H1 (cell line): ENCODE measurements at regions not wholly inside any gene's neighbourhood (a gene's known extent, or its start where the extent isn't known, plus 50 kb on each side); places are given as distances from the start of the nearest gene placed in this dataset.

Source experiments
- NRF1 ChIP-seq: IDR thresholded peaks from 2 replicates; pipeline ENCODE4 v1.6.1; 2011; ENCODE audit warnings: mild to moderate bottlenecking, low read depth, low read length, improper control_type of control experiment
- PHF8 ChIP-seq: fragments of 200-600 bp; sonication (generic); conservative IDR thresholded peaks from 2 replicates; pipeline ENCODE4 v1.7.1; 2012; ENCODE audit warnings: low read depth, mild to moderate bottlenecking, inconsistent platforms, low read length, moderate library complexity
- YY1 ChIP-seq: IDR thresholded peaks from 2 replicates; pipeline ENCODE4 v1.6.1; 2011; ENCODE audit warnings: low read depth, mild to moderate bottlenecking, low read length
- TF ChIP-seq, protein P1 (sequence below), 3 experiments: IDR thresholded peaks; 1 replicate in 2 of 3; 2 replicates in 1 of 3; pipeline versions ENCODE4 v1.5.1 to v1.6.1; 2011; ENCODE audit warnings: low read length in 3 of 3, mild to moderate bottlenecking in 3 of 3, inconsistent platforms in 2 of 3, low read depth in 1 of 3, moderate library complexity in 1 of 3; ENCODE audit not compliant: insufficient read depth in 1 of 3; ENCODE audit errors: control extremely low read depth in 1 of 3
- TF ChIP-seq, protein P2 (sequence below): fragments of 300-600 bp; sonication (generic); IDR thresholded peaks from 2 replicates; pipeline ENCODE4 v1.7.1; 2012; ENCODE audit warnings: low read length, moderate library complexity, mild to moderate bottlenecking, inconsistent platforms; ENCODE audit not compliant: insufficient replicate concordance

DNA sequence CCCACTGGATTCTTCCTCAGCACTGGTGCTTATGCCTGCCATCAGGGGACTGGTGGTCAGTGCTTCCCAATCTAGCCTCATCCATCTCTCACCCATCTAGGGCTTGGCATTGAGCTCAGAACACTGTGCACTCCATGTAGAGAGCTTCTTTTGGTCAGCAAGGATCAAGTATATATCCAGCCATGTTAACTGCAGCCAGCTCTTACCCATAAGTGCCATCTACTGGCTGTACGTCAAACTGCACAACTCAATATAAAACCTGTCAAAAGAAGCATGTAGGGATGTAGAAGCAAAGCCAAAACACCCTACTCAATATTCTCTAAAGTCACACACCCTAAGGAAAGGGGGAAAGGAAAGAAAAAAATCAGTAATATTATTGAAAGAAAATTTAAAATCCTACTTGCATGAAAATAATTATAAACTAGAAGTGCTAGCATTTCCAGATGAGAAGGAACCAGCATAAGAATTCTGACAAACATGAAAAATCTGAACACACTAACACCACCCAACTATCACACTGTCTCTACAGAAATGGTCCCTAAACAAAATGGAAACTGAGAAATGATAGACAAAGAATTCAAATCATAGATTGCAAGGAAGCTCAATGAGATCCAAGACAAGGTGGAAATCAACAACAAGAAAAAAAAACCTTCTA is 531.1 kb upstream of the STEAP1 start (continued):
- TF ChIP-seq, protein P1, sequence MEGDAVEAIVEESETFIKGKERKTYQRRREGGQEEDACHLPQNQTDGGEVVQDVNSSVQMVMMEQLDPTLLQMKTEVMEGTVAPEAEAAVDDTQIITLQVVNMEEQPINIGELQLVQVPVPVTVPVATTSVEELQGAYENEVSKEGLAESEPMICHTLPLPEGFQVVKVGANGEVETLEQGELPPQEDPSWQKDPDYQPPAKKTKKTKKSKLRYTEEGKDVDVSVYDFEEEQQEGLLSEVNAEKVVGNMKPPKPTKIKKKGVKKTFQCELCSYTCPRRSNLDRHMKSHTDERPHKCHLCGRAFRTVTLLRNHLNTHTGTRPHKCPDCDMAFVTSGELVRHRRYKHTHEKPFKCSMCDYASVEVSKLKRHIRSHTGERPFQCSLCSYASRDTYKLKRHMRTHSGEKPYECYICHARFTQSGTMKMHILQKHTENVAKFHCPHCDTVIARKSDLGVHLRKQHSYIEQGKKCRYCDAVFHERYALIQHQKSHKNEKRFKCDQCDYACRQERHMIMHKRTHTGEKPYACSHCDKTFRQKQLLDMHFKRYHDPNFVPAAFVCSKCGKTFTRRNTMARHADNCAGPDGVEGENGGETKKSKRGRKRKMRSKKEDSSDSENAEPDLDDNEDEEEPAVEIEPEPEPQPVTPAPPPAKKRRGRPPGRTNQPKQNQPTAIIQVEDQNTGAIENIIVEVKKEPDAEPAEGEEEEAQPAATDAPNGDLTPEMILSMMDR (IDR thresholded peaks at IDR 0.05; ENCODE audit: control extremely low read depth in 1 of 3, insufficient read depth in 1 of 3, low read depth in 1 of 3, low read length in 3 of 3): peak in 2 of 3 experiments; percentile 70 to 84; a peak in 3 of 4 replicates
- TF ChIP-seq PHF8 (no peak), YY1 (peak; percentile 66; the same call in 1 of the 2 replicates), NRF1 (no peak)
- TF ChIP-seq, protein P2, sequence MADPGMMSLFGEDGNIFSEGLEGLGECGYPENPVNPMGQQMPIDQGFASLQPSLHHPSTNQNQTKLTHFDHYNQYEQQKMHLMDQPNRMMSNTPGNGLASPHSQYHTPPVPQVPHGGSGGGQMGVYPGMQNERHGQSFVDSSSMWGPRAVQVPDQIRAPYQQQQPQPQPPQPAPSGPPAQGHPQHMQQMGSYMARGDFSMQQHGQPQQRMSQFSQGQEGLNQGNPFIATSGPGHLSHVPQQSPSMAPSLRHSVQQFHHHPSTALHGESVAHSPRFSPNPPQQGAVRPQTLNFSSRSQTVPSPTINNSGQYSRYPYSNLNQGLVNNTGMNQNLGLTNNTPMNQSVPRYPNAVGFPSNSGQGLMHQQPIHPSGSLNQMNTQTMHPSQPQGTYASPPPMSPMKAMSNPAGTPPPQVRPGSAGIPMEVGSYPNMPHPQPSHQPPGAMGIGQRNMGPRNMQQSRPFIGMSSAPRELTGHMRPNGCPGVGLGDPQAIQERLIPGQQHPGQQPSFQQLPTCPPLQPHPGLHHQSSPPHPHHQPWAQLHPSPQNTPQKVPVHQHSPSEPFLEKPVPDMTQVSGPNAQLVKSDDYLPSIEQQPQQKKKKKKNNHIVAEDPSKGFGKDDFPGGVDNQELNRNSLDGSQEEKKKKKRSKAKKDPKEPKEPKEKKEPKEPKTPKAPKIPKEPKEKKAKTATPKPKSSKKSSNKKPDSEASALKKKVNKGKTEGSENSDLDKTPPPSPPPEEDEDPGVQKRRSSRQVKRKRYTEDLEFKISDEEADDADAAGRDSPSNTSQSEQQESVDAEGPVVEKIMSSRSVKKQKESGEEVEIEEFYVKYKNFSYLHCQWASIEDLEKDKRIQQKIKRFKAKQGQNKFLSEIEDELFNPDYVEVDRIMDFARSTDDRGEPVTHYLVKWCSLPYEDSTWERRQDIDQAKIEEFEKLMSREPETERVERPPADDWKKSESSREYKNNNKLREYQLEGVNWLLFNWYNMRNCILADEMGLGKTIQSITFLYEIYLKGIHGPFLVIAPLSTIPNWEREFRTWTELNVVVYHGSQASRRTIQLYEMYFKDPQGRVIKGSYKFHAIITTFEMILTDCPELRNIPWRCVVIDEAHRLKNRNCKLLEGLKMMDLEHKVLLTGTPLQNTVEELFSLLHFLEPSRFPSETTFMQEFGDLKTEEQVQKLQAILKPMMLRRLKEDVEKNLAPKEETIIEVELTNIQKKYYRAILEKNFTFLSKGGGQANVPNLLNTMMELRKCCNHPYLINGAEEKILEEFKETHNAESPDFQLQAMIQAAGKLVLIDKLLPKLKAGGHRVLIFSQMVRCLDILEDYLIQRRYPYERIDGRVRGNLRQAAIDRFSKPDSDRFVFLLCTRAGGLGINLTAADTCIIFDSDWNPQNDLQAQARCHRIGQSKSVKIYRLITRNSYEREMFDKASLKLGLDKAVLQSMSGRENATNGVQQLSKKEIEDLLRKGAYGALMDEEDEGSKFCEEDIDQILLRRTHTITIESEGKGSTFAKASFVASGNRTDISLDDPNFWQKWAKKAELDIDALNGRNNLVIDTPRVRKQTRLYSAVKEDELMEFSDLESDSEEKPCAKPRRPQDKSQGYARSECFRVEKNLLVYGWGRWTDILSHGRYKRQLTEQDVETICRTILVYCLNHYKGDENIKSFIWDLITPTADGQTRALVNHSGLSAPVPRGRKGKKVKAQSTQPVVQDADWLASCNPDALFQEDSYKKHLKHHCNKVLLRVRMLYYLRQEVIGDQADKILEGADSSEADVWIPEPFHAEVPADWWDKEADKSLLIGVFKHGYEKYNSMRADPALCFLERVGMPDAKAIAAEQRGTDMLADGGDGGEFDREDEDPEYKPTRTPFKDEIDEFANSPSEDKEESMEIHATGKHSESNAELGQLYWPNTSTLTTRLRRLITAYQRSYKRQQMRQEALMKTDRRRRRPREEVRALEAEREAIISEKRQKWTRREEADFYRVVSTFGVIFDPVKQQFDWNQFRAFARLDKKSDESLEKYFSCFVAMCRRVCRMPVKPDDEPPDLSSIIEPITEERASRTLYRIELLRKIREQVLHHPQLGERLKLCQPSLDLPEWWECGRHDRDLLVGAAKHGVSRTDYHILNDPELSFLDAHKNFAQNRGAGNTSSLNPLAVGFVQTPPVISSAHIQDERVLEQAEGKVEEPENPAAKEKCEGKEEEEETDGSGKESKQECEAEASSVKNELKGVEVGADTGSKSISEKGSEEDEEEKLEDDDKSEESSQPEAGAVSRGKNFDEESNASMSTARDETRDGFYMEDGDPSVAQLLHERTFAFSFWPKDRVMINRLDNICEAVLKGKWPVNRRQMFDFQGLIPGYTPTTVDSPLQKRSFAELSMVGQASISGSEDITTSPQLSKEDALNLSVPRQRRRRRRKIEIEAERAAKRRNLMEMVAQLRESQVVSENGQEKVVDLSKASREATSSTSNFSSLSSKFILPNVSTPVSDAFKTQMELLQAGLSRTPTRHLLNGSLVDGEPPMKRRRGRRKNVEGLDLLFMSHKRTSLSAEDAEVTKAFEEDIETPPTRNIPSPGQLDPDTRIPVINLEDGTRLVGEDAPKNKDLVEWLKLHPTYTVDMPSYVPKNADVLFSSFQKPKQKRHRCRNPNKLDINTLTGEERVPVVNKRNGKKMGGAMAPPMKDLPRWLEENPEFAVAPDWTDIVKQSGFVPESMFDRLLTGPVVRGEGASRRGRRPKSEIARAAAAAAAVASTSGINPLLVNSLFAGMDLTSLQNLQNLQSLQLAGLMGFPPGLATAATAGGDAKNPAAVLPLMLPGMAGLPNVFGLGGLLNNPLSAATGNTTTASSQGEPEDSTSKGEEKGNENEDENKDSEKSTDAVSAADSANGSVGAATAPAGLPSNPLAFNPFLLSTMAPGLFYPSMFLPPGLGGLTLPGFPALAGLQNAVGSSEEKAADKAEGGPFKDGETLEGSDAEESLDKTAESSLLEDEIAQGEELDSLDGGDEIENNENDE: no peak
